GM19463 (cell line): ENCODE measurements at regions not wholly inside any gene's neighbourhood (a gene's known extent, or its start where the extent isn't known, plus 50 kb on each side); places are given as distances from the start of the nearest gene placed in this dataset.
A peak's percentile ranks its signal among the peaks of the same experiment; 100 is the strongest.
"Not testable (repeated sequence)": the region's sequence is repeated elsewhere in the genome, so short reads cannot be mapped to it uniquely, and the experiment has no call there.

Experiments used
- ATAC-seq: cut with Tn5 transposase; IDR thresholded peaks from one replicate; pipeline ENCODE4 v1.9.1; 2021; ENCODE audit warnings: mild to moderate bottlenecking, moderate library complexity; ENCODE audit not compliant: unreplicated experiment

DNA sequence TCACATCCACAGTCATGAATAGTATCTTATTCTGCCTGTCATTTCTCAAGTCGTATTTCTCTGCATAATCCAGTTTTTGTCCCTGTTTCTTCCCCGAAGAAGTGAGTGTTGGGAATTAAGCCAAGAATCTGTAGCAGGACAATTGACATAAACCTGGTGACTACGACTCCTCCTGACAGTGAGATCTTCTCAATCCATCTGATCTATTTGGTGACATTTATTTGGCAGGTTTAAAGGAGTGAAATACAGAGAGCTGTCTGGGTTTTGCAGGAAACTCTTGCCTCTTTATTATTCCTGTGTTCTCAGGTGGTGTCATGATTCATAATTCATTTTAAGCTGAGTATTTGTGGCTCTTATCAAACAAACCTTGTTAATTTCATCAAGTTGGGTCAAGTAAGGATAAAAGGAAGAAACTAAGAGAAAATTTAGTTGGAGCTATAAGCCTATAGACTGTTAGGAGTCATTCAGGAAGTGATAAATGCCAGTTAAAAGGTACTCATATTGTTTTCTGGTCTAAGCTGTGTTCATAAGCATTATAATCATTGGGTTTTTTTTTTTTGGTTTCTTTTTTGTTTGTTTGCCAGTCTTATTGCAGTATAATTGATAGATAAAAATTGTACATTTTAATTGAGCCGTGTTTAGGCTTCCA is 95.9 kb upstream of the PCSK1 start:
- no peak for ATAC-seq

DNA sequence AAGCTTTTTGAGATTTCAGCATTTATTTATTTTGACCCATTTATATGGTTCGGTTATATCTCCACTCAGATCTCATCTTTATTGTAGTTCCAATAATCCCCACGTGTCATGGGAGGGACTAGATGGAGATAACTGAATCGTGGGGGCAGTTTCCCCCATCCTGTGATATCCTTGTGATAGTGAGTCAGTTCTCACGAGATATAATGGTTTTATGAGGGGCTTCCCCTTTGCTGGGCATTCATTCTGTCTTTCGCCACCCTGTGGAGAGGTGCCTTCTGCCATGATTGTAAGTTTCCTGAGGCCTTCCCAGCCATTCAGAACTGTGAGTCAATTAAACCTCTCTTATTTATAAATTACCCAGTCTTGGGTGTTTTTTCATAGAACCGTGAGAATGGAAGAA is 96.5 kb upstream of the PCSK1 start:
- no peak for ATAC-seq

DNA sequence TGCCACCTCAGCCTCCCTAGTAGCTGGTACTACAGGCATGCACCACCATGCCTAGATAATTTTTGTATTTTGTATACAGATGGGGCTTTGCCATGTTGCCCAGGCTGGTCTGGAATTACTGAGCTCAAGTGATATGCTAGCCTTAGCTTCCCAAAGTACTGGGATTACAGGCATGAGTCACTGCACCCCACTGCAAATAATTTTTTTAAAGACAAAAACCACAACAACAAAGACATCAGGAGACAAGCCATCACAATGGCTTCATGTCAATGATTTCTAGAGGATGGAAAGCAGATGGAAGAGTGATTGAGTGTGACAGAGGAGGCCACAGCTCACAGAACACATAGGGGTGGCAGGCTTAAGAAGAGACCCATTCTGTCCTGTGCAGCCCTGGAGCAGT is 97.9 kb upstream of the PCSK1 start:
- ATAC-seq, result no peak

DNA sequence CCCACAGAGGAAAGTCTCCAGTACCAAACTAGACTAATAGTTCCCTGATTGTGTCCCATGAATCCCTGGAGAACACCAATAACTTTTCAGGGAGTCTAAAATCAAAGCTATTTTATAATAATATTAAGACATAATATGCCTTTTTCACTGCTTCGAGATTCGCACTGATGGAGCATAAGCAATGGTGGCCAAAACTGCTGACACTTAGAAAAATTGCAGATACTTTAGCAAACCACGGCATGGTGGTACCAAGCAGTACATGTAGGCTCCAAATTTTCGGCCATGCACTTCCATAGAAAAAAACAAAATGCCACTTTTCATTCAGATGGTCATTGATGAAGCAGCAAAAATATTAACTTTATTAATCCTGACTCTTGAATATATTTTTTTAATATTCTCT is 100.3 kb upstream of the PCSK1 start:
- no peak for ATAC-seq

DNA sequence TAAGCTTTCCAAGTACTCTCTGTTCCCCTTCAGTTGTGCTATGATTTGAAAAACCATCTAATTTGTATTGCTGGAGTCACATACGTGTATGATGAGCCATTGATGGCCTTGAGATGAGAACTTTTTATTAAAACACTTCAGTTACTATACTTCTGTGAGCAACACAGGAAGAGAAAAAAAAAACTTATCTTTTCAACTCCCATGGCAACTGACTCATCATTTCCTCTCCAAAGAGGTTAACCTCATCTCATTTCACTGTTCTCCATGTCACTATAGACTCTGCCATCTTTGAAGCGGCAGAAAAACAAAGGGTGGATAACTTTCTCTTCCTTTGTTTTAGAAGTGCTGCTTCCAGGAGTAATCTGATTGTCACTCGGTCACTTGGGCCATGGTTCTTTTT is 104.3 kb upstream of the PCSK1 start:
- ATAC-seq, result no peak

DNA sequence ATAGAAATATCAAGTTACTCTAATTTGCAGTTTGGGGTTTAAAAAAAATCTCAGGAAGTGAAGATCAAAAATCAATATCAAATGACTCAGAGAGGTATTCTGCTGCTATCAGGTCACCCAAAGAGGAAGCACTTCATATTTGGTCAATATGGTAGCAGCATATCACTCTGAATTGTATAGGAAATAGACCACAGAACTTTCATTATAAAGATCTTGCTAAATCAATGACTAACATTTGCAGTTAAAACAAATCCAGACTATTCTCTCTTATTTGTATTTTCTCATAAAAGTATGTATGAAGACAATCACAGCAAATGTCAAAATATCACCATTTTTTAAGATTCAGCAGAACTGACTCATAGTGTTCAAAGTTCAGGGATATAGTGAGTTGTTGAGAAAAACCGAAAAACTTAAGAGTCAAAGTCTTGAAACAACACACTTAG is 105.8 kb upstream of the PCSK1 start:
- ATAC-seq, result no peak

DNA sequence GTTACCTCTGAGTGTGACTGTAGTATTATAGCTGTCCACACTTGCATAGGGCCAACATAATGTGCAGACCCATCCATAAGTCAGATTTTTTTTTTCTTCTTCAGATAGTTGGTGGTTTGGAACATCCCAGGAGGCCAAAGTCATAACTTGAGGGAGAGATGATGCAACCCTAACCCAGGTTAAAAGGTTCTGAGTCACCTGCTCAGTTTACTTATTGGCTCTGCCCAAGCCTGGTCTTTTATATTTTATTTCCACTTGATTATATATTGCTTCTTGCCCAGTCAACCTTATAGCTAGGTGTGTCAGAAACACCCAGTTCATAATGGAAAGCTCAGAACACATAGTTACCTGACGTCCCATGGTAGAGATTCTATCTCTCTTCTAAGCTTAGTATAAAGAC is 113.1 kb upstream of the PCSK1 start:
- no peak for ATAC-seq

DNA sequence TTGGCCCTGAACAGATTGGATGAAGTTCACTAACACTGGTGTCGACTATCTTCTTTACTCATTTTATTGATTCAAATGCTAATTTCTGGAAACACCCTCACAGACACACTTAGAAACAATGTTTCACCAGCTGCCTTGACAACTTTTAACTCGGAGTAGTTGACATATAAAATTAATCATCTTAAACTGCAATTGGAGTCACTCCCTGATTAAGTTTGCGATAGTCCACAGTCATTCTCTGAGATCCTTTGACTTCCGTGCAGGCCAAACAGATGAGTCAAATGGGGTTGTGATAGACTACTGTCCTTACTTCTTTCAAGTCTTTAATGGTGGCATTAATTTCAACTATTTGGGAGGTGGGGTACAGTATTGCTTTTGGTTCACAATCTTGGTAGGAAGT is 114.4 kb upstream of the PCSK1 start:
- no peak for ATAC-seq

DNA sequence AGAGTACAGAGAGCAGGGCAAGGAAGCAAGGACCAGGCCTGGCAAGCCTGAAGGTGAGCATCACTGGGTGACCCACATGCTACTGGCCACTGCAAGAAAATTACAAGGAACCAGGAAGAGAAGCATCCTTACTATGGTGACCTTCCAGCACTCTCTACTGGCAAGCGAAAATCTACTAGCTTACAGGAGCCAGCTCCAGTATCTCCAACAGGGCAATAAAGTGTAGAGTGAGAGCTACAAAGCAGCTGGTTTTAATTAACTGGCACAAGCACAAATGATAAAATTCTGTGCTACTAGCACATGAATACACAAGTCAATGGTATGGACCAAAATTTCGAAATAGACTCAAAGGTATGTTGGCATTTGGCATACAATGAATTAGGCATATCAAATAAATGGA is 113.3 kb upstream of the CAST start:
- no peak for ATAC-seq

DNA sequence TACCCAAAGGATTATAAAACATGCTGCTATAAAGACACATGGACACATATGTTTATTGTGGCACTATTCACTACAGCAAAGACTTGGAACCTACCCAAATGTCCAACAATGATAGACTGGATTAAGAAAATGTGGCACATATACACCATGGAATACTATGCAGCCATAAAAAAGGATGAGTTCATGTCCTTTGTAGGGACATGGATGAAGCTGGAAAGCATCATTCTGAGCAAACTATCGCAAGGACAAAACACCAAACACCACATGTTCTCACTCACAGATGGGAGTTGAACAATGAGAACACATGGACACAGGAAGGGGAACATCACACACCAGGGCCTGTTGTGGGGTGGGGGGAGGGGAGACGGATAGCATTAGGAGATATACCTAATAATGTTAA is 101.3 kb upstream of the CAST start:
- ATAC-seq, result not testable (repeated sequence)

DNA sequence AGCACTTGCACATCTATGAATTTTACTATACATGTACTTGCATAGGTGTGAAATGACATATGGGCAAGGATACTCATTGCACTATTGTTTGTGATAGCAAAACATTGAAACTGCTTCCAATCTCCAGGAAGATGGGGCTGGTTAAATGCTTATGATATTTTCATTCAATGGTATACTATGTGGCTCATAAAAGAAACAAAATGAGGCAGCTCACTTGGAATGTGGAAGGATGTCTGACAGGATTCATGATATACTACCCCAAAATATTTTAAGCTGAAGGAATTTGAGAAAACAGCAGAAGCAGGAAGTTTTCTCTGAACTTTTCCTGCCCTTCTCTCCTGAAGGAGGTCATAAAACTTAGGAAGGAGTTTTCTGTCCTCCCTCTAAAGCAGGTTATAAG is 99.6 kb upstream of the CAST start:
- no peak for ATAC-seq

DNA sequence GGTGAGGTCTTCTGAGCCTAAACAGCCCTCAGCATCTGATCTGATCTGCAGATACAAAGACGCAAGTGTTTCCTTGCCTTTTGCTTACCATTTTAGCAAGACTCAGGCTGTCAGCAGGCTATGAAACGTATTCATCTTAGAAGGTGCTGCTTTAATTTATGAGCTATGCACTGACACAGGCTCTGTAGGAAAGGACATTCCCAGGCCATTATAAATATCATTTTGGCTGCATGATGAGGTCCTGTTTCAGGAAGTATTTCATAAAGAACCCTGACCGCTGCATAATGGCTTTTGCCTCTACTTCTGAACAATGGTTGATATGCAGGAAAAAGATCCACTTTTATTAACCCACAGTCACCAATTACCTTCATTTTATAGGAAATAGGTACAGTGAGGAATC is 98.4 kb upstream of the CAST start:
- no peak for ATAC-seq

DNA sequence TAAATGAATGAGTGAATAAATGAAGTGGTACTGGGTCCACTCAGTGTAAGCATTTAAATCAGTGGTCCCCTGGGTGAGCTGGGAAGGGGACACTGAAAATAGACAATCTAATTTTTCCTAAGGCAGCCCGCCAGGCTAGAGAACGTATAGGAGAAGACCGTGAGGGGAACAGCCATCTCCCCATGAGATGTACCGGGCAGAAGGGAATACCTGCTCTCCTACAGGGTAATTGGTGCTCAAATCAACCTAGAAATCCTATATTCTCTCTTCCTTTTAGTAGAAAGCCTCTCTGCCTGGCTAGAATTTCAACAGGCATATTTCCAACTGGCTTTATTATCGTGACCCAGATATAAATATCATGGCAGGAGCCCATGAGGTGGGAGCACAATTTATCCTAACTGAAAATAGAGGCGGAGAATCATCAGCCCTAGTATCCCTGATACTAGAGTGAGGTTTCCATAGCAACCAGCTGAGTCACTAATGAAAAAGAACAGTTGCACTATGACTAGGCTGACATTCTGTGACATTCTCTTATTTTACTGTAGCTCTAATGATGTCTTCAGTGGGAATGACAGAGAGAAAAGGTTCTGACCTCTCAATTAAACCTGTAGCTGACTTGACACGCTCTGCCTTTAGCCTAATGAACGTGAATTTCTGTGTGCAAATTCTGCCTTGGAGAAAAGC is 96.5 kb upstream of the CAST start:
- ATAC-seq, result peak; percentile 80

DNA sequence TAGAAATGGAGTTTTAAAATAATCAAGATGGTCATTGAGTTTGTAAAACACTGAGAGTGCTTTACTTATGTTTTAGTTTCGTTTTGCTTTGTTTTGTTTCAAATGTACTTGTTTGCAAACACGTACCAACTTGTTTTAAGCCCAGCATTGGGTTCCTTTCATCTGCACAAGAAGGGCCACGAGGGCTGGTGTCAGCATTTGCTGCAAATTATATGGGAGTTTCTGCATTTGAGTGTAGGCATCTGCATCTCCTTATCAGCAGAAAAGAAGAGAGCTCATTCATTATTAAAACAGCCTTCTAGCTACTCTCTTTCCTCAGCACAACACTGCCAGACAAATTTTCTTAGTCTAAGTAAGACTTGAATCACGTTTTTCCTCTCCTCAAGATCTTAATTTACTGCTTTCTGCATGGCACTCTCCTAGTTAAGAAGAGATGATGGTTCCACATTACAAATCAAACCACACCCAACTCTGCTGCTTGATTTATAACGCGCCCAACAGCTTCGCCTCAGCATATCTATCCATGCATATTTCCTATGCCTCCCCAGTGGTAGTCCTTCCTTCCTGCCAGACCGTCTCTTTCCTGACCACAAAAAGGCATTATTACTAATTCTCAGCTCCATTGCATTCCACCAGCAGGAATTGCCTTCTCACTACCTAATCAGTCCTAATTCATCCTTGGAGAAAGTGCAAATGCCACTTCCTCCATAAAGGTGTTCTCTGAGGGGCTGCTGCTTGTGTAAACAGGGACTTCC is 95.2 kb upstream of the CAST start:
- no peak for ATAC-seq

DNA sequence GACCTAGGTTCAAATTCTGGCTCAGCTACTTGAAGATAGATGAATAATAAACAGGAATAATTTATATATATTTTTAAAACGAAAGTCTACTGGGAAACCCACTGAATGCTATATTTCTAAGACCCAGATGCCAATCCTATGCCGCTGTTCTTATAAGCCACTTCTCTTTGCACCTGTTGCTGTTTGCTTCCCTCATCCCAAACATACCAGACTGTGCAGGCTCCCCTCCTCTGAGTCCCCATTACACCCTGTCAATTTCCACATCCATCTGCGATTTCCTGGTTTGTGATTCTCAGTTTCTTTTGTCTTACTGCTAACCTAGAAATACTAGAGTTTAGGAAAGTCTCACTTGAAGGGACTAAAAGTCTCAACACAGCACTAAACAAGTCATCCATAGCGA is 92.8 kb upstream of the CAST start:
- no peak for ATAC-seq

DNA sequence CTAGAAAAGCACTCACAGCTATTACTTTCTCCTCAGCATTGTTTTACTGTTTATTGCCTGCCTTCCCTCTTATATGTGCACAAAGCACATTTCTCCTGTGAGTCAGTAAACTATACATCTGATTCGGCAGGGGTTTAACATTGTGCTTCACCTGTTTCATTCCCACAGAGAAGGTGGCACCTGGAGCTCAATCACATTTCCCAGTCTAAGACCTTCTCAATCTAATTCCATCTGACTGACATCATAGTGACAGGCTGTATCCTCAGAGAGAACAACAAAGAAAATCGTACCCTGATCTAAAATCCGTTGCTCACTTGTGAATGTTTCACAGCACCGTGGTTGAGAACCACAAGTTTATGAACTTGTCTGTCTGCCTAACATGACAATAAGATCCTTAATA is 92.4 kb upstream of the CAST start:
- ATAC-seq, result no peak

DNA sequence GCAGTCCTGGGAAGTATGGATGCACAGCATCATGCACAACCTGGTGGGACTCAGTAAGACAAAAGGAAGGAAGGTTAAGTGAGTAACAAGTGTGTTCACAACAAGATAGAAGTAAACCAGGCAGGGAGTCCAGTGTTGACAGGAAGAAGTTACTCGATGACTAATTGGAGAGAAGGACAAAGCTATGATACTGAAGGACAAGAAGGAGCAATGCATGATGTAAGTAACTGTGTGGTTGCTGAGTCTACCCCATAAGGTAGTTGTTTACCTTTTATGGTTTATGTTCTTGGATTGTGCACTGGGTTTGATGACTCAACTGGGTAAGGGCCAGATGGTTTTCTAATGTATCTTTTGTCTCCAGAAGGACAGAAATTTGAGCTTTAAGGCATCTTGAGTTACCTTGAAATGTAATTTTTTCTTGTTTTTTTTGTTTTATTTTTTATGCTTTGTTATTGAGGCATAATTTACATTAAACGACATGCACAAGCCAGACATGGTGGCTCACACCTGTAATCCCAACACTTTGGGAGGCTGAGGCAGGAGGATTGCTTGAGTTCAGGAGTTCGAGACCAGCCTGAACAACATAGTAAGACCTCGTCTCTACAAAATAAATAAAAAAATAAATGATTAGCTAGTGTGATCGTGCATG is 89.2 kb upstream of the CAST start:
- no peak for ATAC-seq

DNA sequence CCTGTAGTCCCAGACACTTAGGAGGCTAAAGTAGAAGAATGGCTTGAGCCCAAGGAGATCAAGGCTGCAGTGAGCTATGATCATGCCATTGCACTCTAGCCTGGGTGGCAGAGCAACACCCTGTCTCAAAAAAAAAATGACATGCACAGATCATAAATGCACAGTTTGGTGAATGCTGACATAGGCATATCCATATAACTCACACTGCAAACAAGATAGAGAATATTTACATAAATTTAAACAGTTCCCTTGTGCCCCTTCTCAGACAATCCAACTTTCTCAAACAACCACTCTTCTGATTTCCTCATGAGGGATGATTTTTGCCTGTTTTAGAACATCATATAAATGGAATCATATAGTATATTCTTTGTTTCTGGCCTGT is 88.7 kb upstream of the CAST start:
- no peak for ATAC-seq

DNA sequence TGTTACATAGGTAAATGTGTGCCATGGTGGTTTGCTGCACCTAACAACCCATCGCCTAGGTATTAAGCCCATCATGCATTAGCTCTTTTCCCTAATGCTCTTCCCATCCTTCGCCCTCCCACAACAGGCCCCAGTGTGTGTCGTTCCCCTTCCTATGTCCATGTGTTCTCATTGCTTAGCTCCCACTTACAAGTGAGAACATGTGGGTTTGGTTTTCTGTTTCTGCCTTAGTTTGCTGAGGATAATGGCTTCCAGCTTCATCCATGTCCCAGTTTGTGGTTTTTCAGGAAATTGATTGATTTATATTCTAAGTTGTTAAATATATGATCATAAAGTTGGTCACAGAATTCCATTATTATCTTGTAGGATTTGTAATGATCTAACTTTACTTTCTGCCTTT is 85.3 kb upstream of the CAST start:
- ATAC-seq, result no peak

DNA sequence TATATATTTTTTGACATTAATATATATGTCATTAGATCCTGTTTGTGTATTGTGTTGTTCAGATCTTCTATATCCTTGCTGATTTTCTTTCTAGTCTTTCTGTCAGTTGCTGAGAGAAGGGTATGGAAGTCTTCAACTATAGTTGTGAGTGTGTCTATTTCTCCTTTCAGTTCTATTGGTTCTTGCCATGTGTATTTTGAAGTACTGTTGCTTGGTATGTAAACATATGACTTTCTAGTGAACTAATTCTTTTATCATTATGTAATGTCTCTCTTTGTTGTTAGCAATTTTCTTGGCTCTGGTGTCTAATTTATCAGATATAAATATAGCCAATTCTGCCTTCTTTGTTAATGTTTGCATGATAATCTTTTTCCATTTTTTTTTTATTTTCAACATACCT is 84.3 kb upstream of the CAST start:
- ATAC-seq, result no peak

DNA sequence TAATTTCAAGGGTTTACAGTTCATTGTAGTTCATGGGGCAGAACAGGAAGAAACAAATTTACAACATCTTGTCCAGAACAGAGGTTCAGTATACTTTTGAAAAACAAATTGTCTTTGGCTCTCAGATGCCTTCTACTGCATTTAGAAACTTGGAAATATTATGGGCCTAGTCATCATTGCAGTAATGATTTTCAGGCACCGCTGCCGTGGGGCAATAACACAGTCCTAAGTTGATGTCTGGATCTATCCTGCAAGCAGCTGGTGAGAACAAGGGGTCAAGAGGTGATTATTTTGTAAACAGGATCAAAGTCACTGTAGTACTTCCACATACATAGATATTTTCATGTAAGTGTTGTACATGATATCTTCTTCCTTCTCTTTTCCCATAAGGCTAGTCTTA is 82.5 kb upstream of the CAST start:
- no peak for ATAC-seq

DNA sequence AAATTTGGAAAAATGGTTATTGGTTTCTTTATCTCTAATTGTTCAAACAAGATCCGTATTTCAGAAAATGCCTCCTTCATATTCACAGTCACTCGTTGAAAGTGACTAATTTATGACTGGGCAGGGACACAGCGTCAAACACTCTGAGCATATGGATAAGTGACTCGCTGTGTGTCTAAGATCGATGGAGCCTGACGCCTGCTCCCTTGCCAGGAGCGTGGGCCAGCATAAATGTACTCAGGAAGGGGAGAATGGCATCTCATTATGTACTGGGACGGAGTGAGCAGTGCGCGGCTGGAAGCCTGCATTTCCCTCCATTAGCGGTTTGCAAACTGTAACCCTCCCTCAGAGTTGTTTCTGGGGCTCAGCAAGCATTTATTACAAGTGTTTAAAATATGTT is 79.8 kb upstream of the CAST start:
- ATAC-seq, result no peak
